ENCODE measurements at regions not wholly inside any gene's neighbourhood (a gene's known extent, or its start where the extent isn't known, plus 50 kb on each side); places are given as distances from the start of the nearest gene placed in this dataset.

GRCh38 chr14:62409626-62410300 lies 635.5 kb downstream of the KCNH5 start:
- no peak for TF ChIP-seq POLR2A (IDR thresholded peaks at IDR 0.05)
- Histone ChIP-seq H3K4me3 (no peak overlapping the region), H3K36me3 (no peaks in the 10 kb centered on the region), H3K27me3 (no peaks in the 10 kb centered on the region), H3K27ac (no peak overlapping the region), H3K4me1 (no peaks in the 10 kb centered on the region), H3K9me3 (no peaks in the 10 kb centered on the region)
- peak in 1 of 4 donors; percentile 45 for ATAC-seq
- 50% methylated on average over 2 of the region's 2 CpGs for WGBS (ENCODE audit: insufficient coverage, low coverage, low lambda C conversion rate, missing lambda C conversion rate)
- DNase-seq, result no peak
- intact Hi-C loops (cut with DNase I), result no loop called here

GRCh38 chr14:62420847-62421246 lies 624.4 kb downstream of the KCNH5 start:
- Histone ChIP-seq H3K36me3 (no peaks in the 10 kb centered on the region), H3K4me1 (no peaks in the 10 kb centered on the region), H3K27me3 (no peaks in the 10 kb centered on the region), H3K27ac (no peak overlapping the region), H3K4me3 (no peak overlapping the region), H3K9me3 (no peaks in the 10 kb centered on the region)
- TF ChIP-seq POLR2A (IDR thresholded peaks at IDR 0.05) (no peak), CTCF (IDR thresholded peaks at IDR 0.05) (no peak)
- intact Hi-C loops (cut with DNase I), result no loop called here
- no peak for DNase-seq
- no peak for ATAC-seq
- WGBS (ENCODE audit: insufficient coverage, low coverage, low lambda C conversion rate, missing lambda C conversion rate), result 7% methylated on average over 1 of the region's 1 CpG

- 50% methylated on average over 4 of the region's 5 CpGs for WGBS (ENCODE audit: insufficient coverage, low coverage, low lambda C conversion rate, missing lambda C conversion rate)
- Histone ChIP-seq H3K9me3 (no peaks in the 10 kb centered on the region), H3K27ac (no peak overlapping the region), H3K4me1 (no peaks in the 10 kb centered on the region), H3K4me3 (no peak overlapping the region), H3K27me3 (no peaks in the 10 kb centered on the region), H3K36me3 (no peaks in the 10 kb centered on the region)
- DNase-seq (no peak), ATAC-seq (no peak)
- no peak for TF ChIP-seq CTCF (IDR thresholded peaks at IDR 0.05)
- TF ChIP-seq POLR2A (IDR thresholded peaks at IDR 0.05), result no peak
- intact Hi-C loops (cut with DNase I), result no loop called here
Observed at GRCh38 chr14:62428429-62429203, 616.6 kb downstream of the KCNH5 start.

- TF ChIP-seq POLR2A (IDR thresholded peaks at IDR 0.05) (no peak), CTCF (IDR thresholded peaks at IDR 0.05) (no peak)
Observed at GRCh38 chr14:62429683-62430082, 615.6 kb downstream of the KCNH5 start.

GRCh38 chr14:62431496-62431895 lies 613.8 kb downstream of the KCNH5 start:
- intact Hi-C loops (cut with DNase I), result no loop called here
- ATAC-seq (no peak), DNase-seq (no peak)
- WGBS (ENCODE audit: insufficient coverage, low coverage, low lambda C conversion rate, missing lambda C conversion rate), result 57% methylated on average over 2 of the region's 2 CpGs
- H3K4me1 ChIP-seq, result no peaks in the 10 kb centered on the region
- H3K36me3 ChIP-seq, result no peaks in the 10 kb centered on the region
- no peaks in the 10 kb centered on the region for H3K9me3 ChIP-seq
- no peak overlapping the region for H3K27ac ChIP-seq
- TF ChIP-seq CTCF (IDR thresholded peaks at IDR 0.05), result no peak
- no peak for TF ChIP-seq POLR2A (IDR thresholded peaks at IDR 0.05)
- H3K27me3 ChIP-seq, result no peaks in the 10 kb centered on the region
- H3K4me3 ChIP-seq, result no peak overlapping the region

More at GRCh38 chr14:62429683-62430082, 615.6 kb downstream of the KCNH5 start:
- no peak for ATAC-seq
- H3K36me3 ChIP-seq, result no peaks in the 10 kb centered on the region
- H3K4me1 ChIP-seq, result no peaks in the 10 kb centered on the region
- intact Hi-C loops (cut with DNase I), result no loop called here
- H3K4me3 ChIP-seq, result no peak overlapping the region
- H3K9me3 ChIP-seq, result no peaks in the 10 kb centered on the region
- DNase-seq, result no peak
- H3K27ac ChIP-seq, result no peak overlapping the region
- 83% methylated on average over 1 of the region's 1 CpG for WGBS (ENCODE audit: insufficient coverage, low coverage, low lambda C conversion rate, missing lambda C conversion rate)
- H3K27me3 ChIP-seq, result no peaks in the 10 kb centered on the region
